ENCODE measurements at regions not wholly inside any gene's neighbourhood (a gene's known extent, or its start where the extent isn't known, plus 50 kb on each side); places are given as distances from the start of the nearest gene placed in this dataset.
"Not testable (repeated sequence)": the region's sequence is repeated elsewhere in the genome, so short reads cannot be mapped to it uniquely, and the experiment has no call there.

GRCh38 chr7:149559711-149560110 is 62.1 kb upstream of the ZNF746 start:
- Histone ChIP-seq H4K20me1 (ENCODE audit: insufficient read depth) (0 out of 2 replicates have a peak, but pooled peaks cover 2% of the 10 kb centered on the region), H3K27me3 (ENCODE audit: insufficient read depth, low read depth) (no peaks in the 10 kb centered on the region), H3F3A (ENCODE audit: insufficient read depth, low read depth) (no peaks in the 10 kb centered on the region), H3K4me3 (no peak overlapping the region), H3K9me3 (ENCODE audit: insufficient read depth, low read depth) (no peaks in the 10 kb centered on the region), H3K36me3 (ENCODE audit: low read depth) (peaks cover 18% of the 10 kb centered on the region; the same call in 1 of the 2 replicates), H3K9me2 (ENCODE audit: insufficient read depth) (no peaks in the 10 kb centered on the region), H3K4me1 (replicated peaks; ENCODE audit: insufficient read depth) (no peaks in the 10 kb centered on the region), H2AFZ (no peak overlapping the region), H3K27ac (no peak overlapping the region), H3K79me2 (ENCODE audit: low read depth) (no peaks in the 10 kb centered on the region; the same call in 1 of the 2 replicates), H3K4me2 (no peak overlapping the region)
- BruUV-seq (replicated peaks), result no TSS peak
- intact Hi-C loops (cut with micrococcal nuclease; ENCODE audit: unreplicated experiment), result no loop called here
- TF ChIP-seq, protein P1, sequence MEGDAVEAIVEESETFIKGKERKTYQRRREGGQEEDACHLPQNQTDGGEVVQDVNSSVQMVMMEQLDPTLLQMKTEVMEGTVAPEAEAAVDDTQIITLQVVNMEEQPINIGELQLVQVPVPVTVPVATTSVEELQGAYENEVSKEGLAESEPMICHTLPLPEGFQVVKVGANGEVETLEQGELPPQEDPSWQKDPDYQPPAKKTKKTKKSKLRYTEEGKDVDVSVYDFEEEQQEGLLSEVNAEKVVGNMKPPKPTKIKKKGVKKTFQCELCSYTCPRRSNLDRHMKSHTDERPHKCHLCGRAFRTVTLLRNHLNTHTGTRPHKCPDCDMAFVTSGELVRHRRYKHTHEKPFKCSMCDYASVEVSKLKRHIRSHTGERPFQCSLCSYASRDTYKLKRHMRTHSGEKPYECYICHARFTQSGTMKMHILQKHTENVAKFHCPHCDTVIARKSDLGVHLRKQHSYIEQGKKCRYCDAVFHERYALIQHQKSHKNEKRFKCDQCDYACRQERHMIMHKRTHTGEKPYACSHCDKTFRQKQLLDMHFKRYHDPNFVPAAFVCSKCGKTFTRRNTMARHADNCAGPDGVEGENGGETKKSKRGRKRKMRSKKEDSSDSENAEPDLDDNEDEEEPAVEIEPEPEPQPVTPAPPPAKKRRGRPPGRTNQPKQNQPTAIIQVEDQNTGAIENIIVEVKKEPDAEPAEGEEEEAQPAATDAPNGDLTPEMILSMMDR (conservative IDR thresholded peaks at IDR 0.05), result no peak
- TF ChIP-seq EZH2 (IDR thresholded peaks at IDR 0.05; ENCODE audit: low read depth), result no peak
- DNase-seq, result no peak
- CTCF ChIA-PET, result no interaction called here
- POLR2A ChIA-PET (ENCODE audit: unreplicated experiment), result no interaction called here

- no peak for TF ChIP-seq EZH2 (IDR thresholded peaks at IDR 0.05; ENCODE audit: low read depth)
- TF ChIP-seq, protein P1 (conservative IDR thresholded peaks at IDR 0.05), result no peak
- Histone ChIP-seq H3K36me3 (ENCODE audit: low read depth) (peaks cover 12% of the 10 kb centered on the region; the same call in 1 of the 2 replicates), H3F3A (ENCODE audit: insufficient read depth, low read depth) (no peaks in the 10 kb centered on the region), H3K4me1 (replicated peaks; ENCODE audit: insufficient read depth) (no peaks in the 10 kb centered on the region), H3K9me2 (ENCODE audit: insufficient read depth) (no peaks in the 10 kb centered on the region), H2AFZ (no peak overlapping the region), H3K27me3 (ENCODE audit: insufficient read depth, low read depth) (no peaks in the 10 kb centered on the region), H3K27ac (no peak overlapping the region), H3K4me3 (no peak overlapping the region), H4K20me1 (ENCODE audit: insufficient read depth) (no peaks in the 10 kb centered on the region), H3K79me2 (ENCODE audit: low read depth) (no peaks in the 10 kb centered on the region), H3K9me3 (ENCODE audit: insufficient read depth, low read depth) (no peaks in the 10 kb centered on the region), H3K4me2 (no peak overlapping the region)
- POLR2A ChIA-PET (ENCODE audit: unreplicated experiment), result no interaction called here
- CTCF ChIA-PET, result no interaction called here
- peak in 1 of 2 experiments; percentile 44 for DNase-seq
- intact Hi-C loops (cut with micrococcal nuclease; ENCODE audit: unreplicated experiment), result no loop called here
- no TSS peak for BruUV-seq (replicated peaks)
Measured at GRCh38 chr7:149558149-149558861, 60.7 kb upstream of the ZNF746 start.

DNA sequence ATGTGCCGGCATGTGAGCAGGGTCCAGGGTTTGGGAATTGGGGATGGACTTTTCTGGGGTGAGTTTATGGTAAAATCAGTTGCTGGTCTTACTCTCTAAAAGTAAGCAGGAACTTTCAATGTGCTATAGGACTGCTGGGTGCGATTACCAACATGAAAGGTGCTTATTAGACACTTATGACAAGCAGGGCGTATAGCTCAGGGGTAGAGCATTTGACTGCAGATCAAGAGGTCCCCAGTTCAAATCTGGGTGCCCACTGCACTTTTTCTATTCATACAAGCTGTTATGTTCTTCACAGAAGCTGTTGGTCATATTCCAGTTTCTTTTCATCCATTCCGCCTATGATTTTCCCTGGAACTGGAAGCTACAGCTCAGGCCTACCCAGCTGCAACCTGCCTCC is 58.9 kb upstream of the ZNF746 start:
- H3K9me3 ChIP-seq (ENCODE audit: insufficient read depth, low read depth); H3K36me3 ChIP-seq (ENCODE audit: low read depth); H3K4me1 ChIP-seq (replicated peaks; ENCODE audit: insufficient read depth); H3K27me3 ChIP-seq (ENCODE audit: insufficient read depth, low read depth); H3K4me3 ChIP-seq; H4K20me1 ChIP-seq (ENCODE audit: insufficient read depth); H3K9me2 ChIP-seq (ENCODE audit: insufficient read depth); H3F3A ChIP-seq (ENCODE audit: insufficient read depth, low read depth); intact Hi-C loops (cut with micrococcal nuclease; ENCODE audit: unreplicated experiment); POLR2A ChIA-PET (ENCODE audit: unreplicated experiment); H3K27ac ChIP-seq; H3K4me2 ChIP-seq; BruUV-seq (replicated peaks); H3K79me2 ChIP-seq (ENCODE audit: low read depth); H2AFZ ChIP-seq; CTCF ChIA-PET; DNase-seq: not testable (repeated sequence)

DNA sequence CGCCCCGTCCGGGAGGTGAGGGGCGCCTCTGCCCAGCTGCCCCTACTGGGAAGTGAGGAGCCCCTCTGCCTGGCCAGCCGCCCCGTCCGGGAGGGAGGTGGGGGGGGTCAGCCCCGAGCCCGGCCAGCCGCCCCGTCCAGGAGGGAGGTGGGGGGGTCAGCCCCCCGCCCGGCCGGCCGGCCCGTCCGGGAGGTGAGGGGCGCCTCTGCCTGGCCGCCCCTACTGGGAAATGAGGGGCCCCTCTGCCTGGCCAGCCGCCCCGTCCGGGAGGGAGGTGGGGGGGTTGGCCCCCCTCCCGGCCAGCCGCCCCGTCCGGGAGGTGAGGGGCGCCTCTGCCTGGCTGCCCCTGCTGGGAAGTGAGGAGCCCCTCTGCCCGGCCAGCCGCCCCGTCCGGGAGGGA is 57.2 kb upstream of the ZNF746 start:
- H3K27ac ChIP-seq; H3K9me2 ChIP-seq (ENCODE audit: insufficient read depth); H3F3A ChIP-seq (ENCODE audit: insufficient read depth, low read depth); H3K27me3 ChIP-seq (ENCODE audit: insufficient read depth, low read depth); H3K4me3 ChIP-seq; POLR2A ChIA-PET (ENCODE audit: unreplicated experiment); H3K4me2 ChIP-seq; DNase-seq; H4K20me1 ChIP-seq (ENCODE audit: insufficient read depth); CTCF ChIA-PET; H3K79me2 ChIP-seq (ENCODE audit: low read depth); H2AFZ ChIP-seq; H3K4me1 ChIP-seq (replicated peaks; ENCODE audit: insufficient read depth); intact Hi-C loops (cut with micrococcal nuclease; ENCODE audit: unreplicated experiment); H3K9me3 ChIP-seq (ENCODE audit: insufficient read depth, low read depth); H3K36me3 ChIP-seq (ENCODE audit: low read depth); BruUV-seq (replicated peaks): not testable (repeated sequence)

DNA sequence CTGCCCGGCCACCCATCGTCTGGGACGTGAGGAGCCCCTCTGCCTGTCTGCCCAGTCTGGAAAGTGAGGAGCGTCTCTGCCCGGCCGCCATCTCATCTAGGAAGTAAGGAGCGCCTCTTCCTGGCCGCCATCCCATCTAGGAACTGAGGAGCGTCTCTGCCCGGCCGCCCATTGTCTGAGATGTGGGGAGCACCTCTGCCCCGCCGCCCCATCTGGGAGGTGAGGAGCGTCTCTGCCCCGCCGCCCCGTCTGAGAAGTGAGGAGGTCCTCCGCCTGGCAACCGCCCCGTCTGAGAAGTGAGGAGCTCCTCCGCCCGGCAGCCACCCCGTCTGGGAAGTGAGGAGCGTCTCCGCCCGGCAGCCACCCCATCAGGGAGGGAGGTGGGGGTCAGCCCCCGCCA is 56.4 kb upstream of the ZNF746 start:
- DNase-seq; H3K9me2 ChIP-seq (ENCODE audit: insufficient read depth); H3K27ac ChIP-seq; POLR2A ChIA-PET (ENCODE audit: unreplicated experiment); H3K4me3 ChIP-seq; BruUV-seq (replicated peaks); H3K4me1 ChIP-seq (replicated peaks; ENCODE audit: insufficient read depth); H3K4me2 ChIP-seq; CTCF ChIA-PET; H3K79me2 ChIP-seq (ENCODE audit: low read depth); H2AFZ ChIP-seq; H3K27me3 ChIP-seq (ENCODE audit: insufficient read depth, low read depth); H3K9me3 ChIP-seq (ENCODE audit: insufficient read depth, low read depth); H4K20me1 ChIP-seq (ENCODE audit: insufficient read depth); H3F3A ChIP-seq (ENCODE audit: insufficient read depth, low read depth); intact Hi-C loops (cut with micrococcal nuclease; ENCODE audit: unreplicated experiment): not testable (repeated sequence)
- peaks cover 14% of the 10 kb centered on the region; the same call in 1 of the 2 replicates for H3K36me3 ChIP-seq (ENCODE audit: low read depth)
